Vagina (tissue), 2 donors: ENCODE measurements at regions not wholly inside any gene's neighbourhood (a gene's known extent, or its start where the extent isn't known, plus 50 kb on each side); places are given as distances from the start of the nearest gene placed in this dataset.

ENCODE experiments used
- CTCF ChIP-seq, 3 experiments: fragments of 450-650 bp in 2 of 3; fragments of 200-600 bp in 1 of 3; sonication (generic) in 1 of 3; IDR thresholded peaks; one replicate each; pipeline ENCODE4 v1.5.1; 2017 to 2019; ENCODE audit warnings: antibody characterized with exemption in 3 of 3, mild to moderate bottlenecking in 2 of 3, moderate library complexity in 2 of 3
- POLR2AphosphoS5 ChIP-seq, 2 donors: sonication (generic); formaldehyde crosslinking; IDR thresholded peaks; one replicate each; pipeline ENCODE4 v1.9.0; 2017; ENCODE audit warnings: antibody characterized with exemption in 2 of 2, mild to moderate bottlenecking in 2 of 2, low read depth in 1 of 2; ENCODE audit not compliant: insufficient read depth in 1 of 2

DNA sequence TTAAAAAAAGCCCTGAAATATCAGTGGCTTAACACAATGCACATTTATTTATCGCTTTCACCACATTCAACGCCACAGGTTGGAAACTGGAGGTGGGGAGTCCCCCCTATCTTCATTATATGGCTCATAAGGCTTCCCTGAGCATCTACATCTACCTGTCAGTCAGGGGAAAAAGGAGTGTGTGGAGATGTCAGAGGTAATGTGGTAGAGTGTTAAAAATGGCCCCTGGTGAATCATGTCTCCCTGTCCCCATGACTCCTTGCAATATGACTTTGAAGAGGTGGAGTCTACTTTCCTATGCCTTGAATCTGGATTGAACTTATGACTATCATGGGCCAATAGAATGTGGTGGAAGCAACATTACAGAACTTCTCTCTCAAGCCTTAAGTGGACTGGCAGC lies 65.5 kb upstream of the BTBD3 start:
- TF ChIP-seq CTCF (IDR thresholded peaks at IDR 0.05) (no peak), POLR2AphosphoS5 (IDR thresholded peaks at IDR 0.05; ENCODE audit: insufficient read depth in 1 of 2, low read depth in 1 of 2) (no peak)
